Breast epithelium (tissue), 3 donors: ENCODE measurements at regions not wholly inside any gene's neighbourhood (a gene's known extent, or its start where the extent isn't known, plus 50 kb on each side); places are given as distances from the start of the nearest gene placed in this dataset.
"Not testable (repeated sequence)": the region's sequence is repeated elsewhere in the genome, so short reads cannot be mapped to it uniquely, and the experiment has no call there.

Experiments
- POLR2A ChIP-seq: fragments of 450-650 bp; IDR thresholded peaks from one replicate; pipeline ENCODE4 v1.6.1; 2016; ENCODE audit warnings: antibody characterized with exemption, mild to moderate bottlenecking, moderate library complexity
- POLR2AphosphoS5 ChIP-seq, 3 donors: sonication (generic); formaldehyde crosslinking; IDR thresholded peaks; one replicate each; pipeline ENCODE4 v1.6.1; 2017; ENCODE audit warnings: antibody characterized with exemption in 3 of 3
- TF ChIP-seq, protein P1 (sequence below), 3 donors: fragments of 450-650 bp; IDR thresholded peaks; one replicate each; pipeline ENCODE4 v1.5.1; 2016 to 2017; ENCODE audit warnings: antibody characterized with exemption in 3 of 3, mild to moderate bottlenecking in 3 of 3, moderate library complexity in 3 of 3

DNA sequence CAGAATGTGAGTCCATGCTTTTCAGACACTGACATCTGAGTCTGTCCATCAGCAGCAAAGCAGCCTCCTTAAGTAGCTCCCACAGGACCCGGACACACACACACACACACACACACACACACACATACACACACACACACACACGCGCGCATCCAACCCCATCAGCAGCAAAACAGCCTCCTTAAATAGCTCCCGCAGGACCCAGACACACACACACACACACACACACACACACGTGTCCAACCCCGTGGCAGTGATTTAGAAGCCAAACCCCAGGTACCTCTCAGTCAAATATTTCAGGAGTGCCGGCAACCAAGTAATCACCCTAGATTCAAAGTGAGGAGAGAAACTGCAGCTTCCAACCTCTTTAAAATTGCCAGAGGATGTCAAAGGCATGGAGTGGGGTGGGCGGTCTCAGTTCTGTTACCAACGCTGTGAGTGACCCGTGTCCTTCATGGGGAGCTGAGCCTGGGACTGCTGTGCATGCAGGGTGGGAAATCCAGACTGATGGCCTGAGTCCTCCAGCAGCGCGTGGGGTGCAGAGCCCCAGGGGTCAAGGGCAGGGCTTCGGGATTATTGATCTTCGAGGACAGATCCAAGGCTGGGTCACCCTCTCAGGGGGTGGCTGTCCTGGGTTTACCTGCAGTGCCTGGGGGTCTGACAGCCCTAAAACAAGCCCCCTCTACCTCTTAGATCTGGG lies 293.5 kb downstream of the ADGRD1 start:
- TF ChIP-seq, protein P1, sequence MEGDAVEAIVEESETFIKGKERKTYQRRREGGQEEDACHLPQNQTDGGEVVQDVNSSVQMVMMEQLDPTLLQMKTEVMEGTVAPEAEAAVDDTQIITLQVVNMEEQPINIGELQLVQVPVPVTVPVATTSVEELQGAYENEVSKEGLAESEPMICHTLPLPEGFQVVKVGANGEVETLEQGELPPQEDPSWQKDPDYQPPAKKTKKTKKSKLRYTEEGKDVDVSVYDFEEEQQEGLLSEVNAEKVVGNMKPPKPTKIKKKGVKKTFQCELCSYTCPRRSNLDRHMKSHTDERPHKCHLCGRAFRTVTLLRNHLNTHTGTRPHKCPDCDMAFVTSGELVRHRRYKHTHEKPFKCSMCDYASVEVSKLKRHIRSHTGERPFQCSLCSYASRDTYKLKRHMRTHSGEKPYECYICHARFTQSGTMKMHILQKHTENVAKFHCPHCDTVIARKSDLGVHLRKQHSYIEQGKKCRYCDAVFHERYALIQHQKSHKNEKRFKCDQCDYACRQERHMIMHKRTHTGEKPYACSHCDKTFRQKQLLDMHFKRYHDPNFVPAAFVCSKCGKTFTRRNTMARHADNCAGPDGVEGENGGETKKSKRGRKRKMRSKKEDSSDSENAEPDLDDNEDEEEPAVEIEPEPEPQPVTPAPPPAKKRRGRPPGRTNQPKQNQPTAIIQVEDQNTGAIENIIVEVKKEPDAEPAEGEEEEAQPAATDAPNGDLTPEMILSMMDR (IDR thresholded peaks at IDR 0.05) = not testable (repeated sequence)
- TF ChIP-seq POLR2A; POLR2AphosphoS5 (IDR thresholded peaks at IDR 0.05): not testable (repeated sequence)
